Heart left ventricle (tissue), 13 donors: ENCODE measurements at regions not wholly inside any gene's neighbourhood (a gene's known extent, or its start where the extent isn't known, plus 50 kb on each side); places are given as distances from the start of the nearest gene placed in this dataset.

Experiments
- CTCF ChIP-seq, 12 donors: fragments of 200-600 bp; sonication (generic) in 4 of 12; IDR thresholded peaks; one replicate each; pipeline versions ENCODE4 v1.5.0 to v1.8.0; 2018 to 2022; ENCODE audit warnings: antibody characterized with exemption in 12 of 12, mild to moderate bottlenecking in 5 of 12
- POLR2A ChIP-seq, 2 donors: fragments of 450-650 bp; IDR thresholded peaks; one replicate each; pipeline ENCODE4 v1.6.1; 2017; ENCODE audit warnings: antibody characterized with exemption in 2 of 2, mild to moderate bottlenecking in 2 of 2, moderate library complexity in 2 of 2
- donor health status: ischemic (EF 13 %, LVEDD 7.1; RV severe dilation, severe dysfunction).
- donor health status: DM: no; HTN: yes; CAD: no.
- donor health status: DM: no; HTN: no; CAD: no.
- donor health status: ischemic (EF 25% LVEDD 6.9; RV normal size, moderate dysfunction).
- donor health status: ischemic (EF 25% LVEDD 5.7; RV mildly dilated, moderate dysfunction).
- donor health status: ischemic (EF 35%, LVEDD 5.7; RV mildly dilated, moderate dysfunction).
- donor health status: nonischemic (EF 11% LVEDD 7.7; RV severe dilation, severe dysfunction).
- donor health status: DM: yes; HTN: yes; CAD: no.
- donor health status: PGD.
- donor health status: ischemic (EF 29% LVEDD 5.4; RV normal size, mild dysfunction).
- donor health status: nonischemic (EF 23%, LVEDD 6.1; RV moderate dilation, normal function).

GRCh38 chr4:159926871-159927270 is 824.0 kb downstream of the RAPGEF2 start:
- TF ChIP-seq CTCF (IDR thresholded peaks at IDR 0.05), result no peak
- no peak for TF ChIP-seq POLR2A (IDR thresholded peaks at IDR 0.05)
